ENCODE measurements at regions not wholly inside any gene's neighbourhood (a gene's known extent, or its start where the extent isn't known, plus 50 kb on each side); places are given as distances from the start of the nearest gene placed in this dataset.

GRCh38 chr12:115752913-115753726 lies 524.4 kb downstream of the MED13L start:
- no peaks in the 10 kb centered on the region for H3K36me3 Mint-ChIP-seq (ENCODE audit: low read depth)
- DNase-seq (no peak), ATAC-seq (no peak)
- no peak overlapping the region for H3K4me3 Mint-ChIP-seq
- H3K4me1 Mint-ChIP-seq: no peaks in the 10 kb centered on the region
- no peak overlapping the region for H3K27ac Mint-ChIP-seq
- no peaks in the 10 kb centered on the region for H3K9me3 Mint-ChIP-seq
- H3K27me3 Mint-ChIP-seq: peaks cover 19% of the 10 kb centered on the region

- Mint-ChIP-seq H3K27ac (no peak overlapping the region), H3K4me1 (no peaks in the 10 kb centered on the region), H3K27me3 (peaks cover 16% of the 10 kb centered on the region), H3K4me3 (no peak overlapping the region), H3K36me3 (ENCODE audit: low read depth) (no peaks in the 10 kb centered on the region), H3K9me3 (no peaks in the 10 kb centered on the region)
- DNase-seq: no peak
- no peak for ATAC-seq
These were observed 525.3 kb downstream of the MED13L start for GRCh38 chr12:115752156-115752555.

GRCh38 chr12:115750340-115750739 lies 527.2 kb downstream of the MED13L start:
- no peak overlapping the region for H3K4me3 Mint-ChIP-seq
- no peaks in the 10 kb centered on the region for H3K4me1 Mint-ChIP-seq
- no peak for DNase-seq
- H3K27me3 Mint-ChIP-seq: peaks cover 13% of the 10 kb centered on the region
- ATAC-seq: no peak
- H3K9me3 Mint-ChIP-seq: no peaks in the 10 kb centered on the region
- H3K36me3 Mint-ChIP-seq (ENCODE audit: low read depth): no peaks in the 10 kb centered on the region
- H3K27ac Mint-ChIP-seq: no peak overlapping the region

- ATAC-seq (no peak), DNase-seq (no peak)
- no peak overlapping the region for H3K27ac Mint-ChIP-seq
- H3K27me3 Mint-ChIP-seq: peaks cover 7% of the 10 kb centered on the region
- no peaks in the 10 kb centered on the region for H3K4me1 Mint-ChIP-seq
- no peaks in the 10 kb centered on the region for H3K9me3 Mint-ChIP-seq
- no peaks in the 10 kb centered on the region for H3K36me3 Mint-ChIP-seq (ENCODE audit: low read depth)
- H3K4me3 Mint-ChIP-seq: no peak overlapping the region
These were observed 528.2 kb downstream of the MED13L start for GRCh38 chr12:115749071-115749841.

GRCh38 chr12:115740586-115741155 lies 536.8 kb downstream of the MED13L start:
- Mint-ChIP-seq H3K36me3 (ENCODE audit: low read depth) (no peaks in the 10 kb centered on the region), H3K27ac (no peak overlapping the region), H3K27me3 (no peaks in the 10 kb centered on the region), H3K4me1 (no peaks in the 10 kb centered on the region), H3K9me3 (no peaks in the 10 kb centered on the region), H3K4me3 (no peak overlapping the region)
- DNase-seq (no peak), ATAC-seq (no peak)

- Mint-ChIP-seq H3K4me1 (no peaks in the 10 kb centered on the region), H3K27me3 (no peaks in the 10 kb centered on the region), H3K9me3 (no peaks in the 10 kb centered on the region), H3K27ac (no peak overlapping the region), H3K36me3 (ENCODE audit: low read depth) (no peaks in the 10 kb centered on the region), H3K4me3 (no peak overlapping the region)
- DNase-seq: no peak
- no peak for ATAC-seq
These were observed 539.6 kb downstream of the MED13L start for GRCh38 chr12:115737895-115738294.

- Mint-ChIP-seq H3K36me3 (ENCODE audit: low read depth) (no peaks in the 10 kb centered on the region), H3K4me3 (no peak overlapping the region), H3K4me1 (no peaks in the 10 kb centered on the region), H3K9me3 (no peaks in the 10 kb centered on the region), H3K27ac (no peak overlapping the region), H3K27me3 (no peaks in the 10 kb centered on the region)
- ATAC-seq: no peak
- DNase-seq: no peak
These were observed 541.1 kb downstream of the MED13L start for GRCh38 chr12:115736360-115736759.

GRCh38 chr12:115730975-115731541 lies 546.4 kb downstream of the MED13L start:
- DNase-seq (no peak), ATAC-seq (no peak)
- Mint-ChIP-seq H3K27ac (no peak overlapping the region), H3K9me3 (no peaks in the 10 kb centered on the region), H3K27me3 (no peaks in the 10 kb centered on the region), H3K36me3 (ENCODE audit: low read depth) (no peaks in the 10 kb centered on the region), H3K4me1 (no peaks in the 10 kb centered on the region), H3K4me3 (no peak overlapping the region)

GRCh38 chr12:115726691-115727090 lies 550.8 kb downstream of the MED13L start:
- Mint-ChIP-seq H3K9me3 (no peaks in the 10 kb centered on the region), H3K4me1 (no peaks in the 10 kb centered on the region), H3K27me3 (no peaks in the 10 kb centered on the region), H3K4me3 (no peak overlapping the region), H3K27ac (no peak overlapping the region), H3K36me3 (ENCODE audit: low read depth) (no peaks in the 10 kb centered on the region)
- ATAC-seq: no peak
- DNase-seq: no peak

GRCh38 chr12:115722181-115722580 lies 555.3 kb downstream of the MED13L start:
- H3K36me3 Mint-ChIP-seq (ENCODE audit: low read depth): no peaks in the 10 kb centered on the region
- ATAC-seq: no peak

GRCh38 chr12:115716551-115716950 lies 560.9 kb downstream of the MED13L start:
- ATAC-seq: no peak
- Mint-ChIP-seq H3K4me3 (no peak overlapping the region), H3K27me3 (peaks cover 5% of the 10 kb centered on the region), H3K36me3 (ENCODE audit: low read depth) (no peaks in the 10 kb centered on the region), H3K27ac (no peak overlapping the region), H3K9me3 (peaks cover 3% of the 10 kb centered on the region), H3K4me1 (no peaks in the 10 kb centered on the region)
- DNase-seq: no peak

More at GRCh38 chr12:115722181-115722580, 555.3 kb downstream of the MED13L start:
- Mint-ChIP-seq H3K4me3 (no peak overlapping the region), H3K27ac (no peak overlapping the region), H3K27me3 (no peaks in the 10 kb centered on the region), H3K4me1 (no peaks in the 10 kb centered on the region), H3K9me3 (no peaks in the 10 kb centered on the region)
- DNase-seq: no peak

GRCh38 chr12:115712676-115713075 lies 564.8 kb downstream of the MED13L start:
- Mint-ChIP-seq H3K4me3 (no peak overlapping the region), H3K9me3 (peaks cover 7% of the 10 kb centered on the region), H3K27me3 (peaks cover 5% of the 10 kb centered on the region), H3K36me3 (ENCODE audit: low read depth) (no peaks in the 10 kb centered on the region), H3K27ac (no peak overlapping the region), H3K4me1 (no peaks in the 10 kb centered on the region)
- no peak for DNase-seq
- no peak for ATAC-seq

- Mint-ChIP-seq H3K4me3 (no peak overlapping the region), H3K27me3 (peaks cover 2% of the 10 kb centered on the region), H3K27ac (no peak overlapping the region), H3K36me3 (ENCODE audit: low read depth) (no peaks in the 10 kb centered on the region), H3K9me3 (peaks cover 12% of the 10 kb centered on the region), H3K4me1 (no peaks in the 10 kb centered on the region)
- ATAC-seq (no peak), DNase-seq (no peak)
These were observed 567.4 kb downstream of the MED13L start for GRCh38 chr12:115710104-115710564.

GRCh38 chr12:115709540-115710011 lies 567.9 kb downstream of the MED13L start:
- ATAC-seq: no peak
- Mint-ChIP-seq H3K4me3 (no peak overlapping the region), H3K27ac (no peak overlapping the region), H3K27me3 (peaks cover 2% of the 10 kb centered on the region), H3K4me1 (no peaks in the 10 kb centered on the region), H3K36me3 (ENCODE audit: low read depth) (no peaks in the 10 kb centered on the region), H3K9me3 (peaks cover 12% of the 10 kb centered on the region)
- no peak for DNase-seq

All from activated naive CD8-positive, alpha-beta T cell treated with anti-CD3 and anti-CD28 coated beads, Interleukin-2, amount 50 U/mL, for 24 hours (primary cell).